GM12872 (cell line): ENCODE measurements at regions not wholly inside any gene's neighbourhood (a gene's known extent, or its start where the extent isn't known, plus 50 kb on each side); places are given as distances from the start of the nearest gene placed in this dataset.

Experiments used
- TF ChIP-seq, protein P1 (sequence below): IDR thresholded peaks from 3 replicates; pipeline ENCODE4 v1.5.1; 2011; ENCODE audit warnings: low read depth, mild to moderate bottlenecking, low read length, moderate library complexity; ENCODE audit not compliant: insufficient read depth

DNA sequence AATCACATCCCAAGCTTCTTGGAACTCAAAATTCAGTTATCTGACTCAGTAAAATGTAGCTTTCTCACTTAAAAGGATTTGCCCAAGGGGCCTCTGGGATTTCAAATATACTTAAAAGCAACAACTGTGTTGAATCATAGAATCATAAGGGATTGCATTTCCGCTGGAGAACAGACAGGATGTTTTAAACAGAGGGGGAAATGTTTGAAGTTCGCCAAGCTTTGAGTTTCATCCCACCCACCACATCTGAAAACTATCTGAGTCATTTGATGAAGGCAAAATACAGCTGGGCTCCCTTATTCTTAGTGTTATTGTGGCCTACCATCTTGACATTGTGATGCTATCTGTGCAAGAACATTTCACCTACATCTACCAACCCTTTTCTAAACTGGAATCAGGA is 73.5 kb downstream of the PPP1R2C start:
- TF ChIP-seq, protein P1, sequence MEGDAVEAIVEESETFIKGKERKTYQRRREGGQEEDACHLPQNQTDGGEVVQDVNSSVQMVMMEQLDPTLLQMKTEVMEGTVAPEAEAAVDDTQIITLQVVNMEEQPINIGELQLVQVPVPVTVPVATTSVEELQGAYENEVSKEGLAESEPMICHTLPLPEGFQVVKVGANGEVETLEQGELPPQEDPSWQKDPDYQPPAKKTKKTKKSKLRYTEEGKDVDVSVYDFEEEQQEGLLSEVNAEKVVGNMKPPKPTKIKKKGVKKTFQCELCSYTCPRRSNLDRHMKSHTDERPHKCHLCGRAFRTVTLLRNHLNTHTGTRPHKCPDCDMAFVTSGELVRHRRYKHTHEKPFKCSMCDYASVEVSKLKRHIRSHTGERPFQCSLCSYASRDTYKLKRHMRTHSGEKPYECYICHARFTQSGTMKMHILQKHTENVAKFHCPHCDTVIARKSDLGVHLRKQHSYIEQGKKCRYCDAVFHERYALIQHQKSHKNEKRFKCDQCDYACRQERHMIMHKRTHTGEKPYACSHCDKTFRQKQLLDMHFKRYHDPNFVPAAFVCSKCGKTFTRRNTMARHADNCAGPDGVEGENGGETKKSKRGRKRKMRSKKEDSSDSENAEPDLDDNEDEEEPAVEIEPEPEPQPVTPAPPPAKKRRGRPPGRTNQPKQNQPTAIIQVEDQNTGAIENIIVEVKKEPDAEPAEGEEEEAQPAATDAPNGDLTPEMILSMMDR: no peak

DNA sequence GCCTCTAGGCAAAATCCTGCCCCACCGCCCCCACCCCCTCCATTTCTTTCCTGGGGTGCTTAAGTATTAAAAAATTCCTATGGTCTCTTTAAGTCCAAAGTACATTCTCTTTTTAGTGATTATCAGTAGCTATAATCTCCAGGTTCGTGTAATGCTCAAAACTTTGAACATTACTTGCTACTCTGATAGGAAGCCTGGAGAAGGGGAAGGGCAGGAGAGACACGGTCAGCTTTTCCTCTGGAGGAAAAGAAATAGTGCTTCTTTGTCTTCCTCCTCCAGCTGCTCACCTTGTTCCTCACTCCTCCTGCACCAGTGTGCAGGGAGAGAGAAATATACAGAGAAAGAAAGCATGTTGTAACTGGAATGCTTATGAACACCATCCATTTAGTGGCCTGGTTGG is 80.4 kb downstream of the PPP1R2C start:
- TF ChIP-seq, protein P1: no peak

DNA sequence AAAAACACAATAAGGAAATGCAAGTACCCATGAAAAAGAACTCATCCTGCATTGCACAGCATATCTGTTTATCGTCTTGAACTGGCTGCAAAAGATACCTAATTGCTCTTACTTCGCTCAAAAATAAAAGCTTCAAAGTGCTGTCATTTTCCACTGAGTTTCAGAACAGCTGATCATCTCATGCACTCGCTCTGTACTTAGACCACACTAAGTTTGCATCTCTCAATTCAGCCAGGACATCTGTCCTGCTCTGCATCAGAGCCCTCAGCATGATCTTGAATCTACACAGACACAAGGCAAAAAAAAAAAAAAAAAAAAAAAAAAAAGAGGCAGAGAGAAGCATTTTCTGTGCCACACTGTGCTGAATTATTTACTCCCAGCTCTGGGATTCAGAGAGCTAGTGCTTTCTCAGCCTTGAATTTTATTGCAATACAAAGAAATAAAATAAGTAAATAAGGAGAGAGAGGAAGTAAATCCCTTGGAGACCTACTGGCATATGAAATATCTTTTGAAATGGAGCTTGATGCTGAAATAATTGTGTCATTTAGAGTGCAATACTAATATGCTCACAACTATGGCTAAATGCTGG is 81.3 kb downstream of the PPP1R2C start:
- TF ChIP-seq, protein P1: no peak

DNA sequence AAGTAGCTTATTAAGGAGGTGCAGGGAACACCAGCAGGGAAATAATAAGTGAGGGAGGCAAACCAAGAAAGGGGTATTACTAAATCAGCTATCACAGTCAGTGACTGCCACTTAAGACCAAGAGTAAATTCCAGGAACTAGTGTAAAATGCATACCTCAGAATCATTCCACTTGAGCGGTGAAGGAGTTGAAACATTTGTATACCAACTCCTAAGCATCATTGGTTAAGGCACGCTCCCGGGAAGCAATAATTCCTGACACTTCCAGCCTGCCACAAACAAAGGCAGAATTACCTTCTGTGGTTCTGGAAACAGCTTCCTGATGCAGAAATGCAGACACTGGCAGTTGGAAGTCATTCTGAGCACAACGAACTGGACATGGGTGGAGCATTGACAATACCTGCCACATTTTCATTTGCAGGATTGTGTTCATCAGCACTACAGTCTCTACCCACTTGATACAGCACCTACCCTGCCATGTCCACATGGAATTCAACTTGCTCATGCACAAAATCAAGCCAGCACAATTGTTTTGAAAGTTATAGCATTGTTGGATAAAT is 82.1 kb downstream of the PPP1R2C start:
- TF ChIP-seq, protein P1: no peak

DNA sequence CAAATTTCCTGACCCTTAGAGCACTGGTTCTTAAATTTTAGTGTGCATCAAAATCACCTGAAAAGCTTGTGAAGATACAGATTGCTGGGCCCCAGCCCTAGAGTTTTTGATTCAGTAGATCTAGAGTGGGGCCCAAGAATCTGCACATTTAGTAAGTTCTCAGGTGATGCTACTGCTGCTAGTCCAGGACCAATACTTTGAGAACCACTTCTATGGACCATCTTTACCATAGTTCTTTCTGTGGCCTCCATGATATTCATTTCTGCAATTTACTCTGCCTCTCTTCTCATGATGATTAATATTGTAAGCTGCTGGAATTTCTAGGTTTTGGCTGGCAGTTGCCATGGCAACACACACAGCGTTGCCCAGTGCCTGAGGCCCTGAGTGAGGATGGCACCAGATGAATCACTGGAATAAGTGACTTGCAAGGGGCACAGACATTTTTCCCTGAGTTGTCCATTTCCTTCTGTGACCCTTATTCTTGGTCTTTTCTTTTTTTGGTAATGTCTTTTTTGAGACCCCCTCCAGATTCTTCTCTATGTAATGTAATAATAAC is 83.6 kb downstream of the PPP1R2C start:
- TF ChIP-seq, protein P1: no peak

DNA sequence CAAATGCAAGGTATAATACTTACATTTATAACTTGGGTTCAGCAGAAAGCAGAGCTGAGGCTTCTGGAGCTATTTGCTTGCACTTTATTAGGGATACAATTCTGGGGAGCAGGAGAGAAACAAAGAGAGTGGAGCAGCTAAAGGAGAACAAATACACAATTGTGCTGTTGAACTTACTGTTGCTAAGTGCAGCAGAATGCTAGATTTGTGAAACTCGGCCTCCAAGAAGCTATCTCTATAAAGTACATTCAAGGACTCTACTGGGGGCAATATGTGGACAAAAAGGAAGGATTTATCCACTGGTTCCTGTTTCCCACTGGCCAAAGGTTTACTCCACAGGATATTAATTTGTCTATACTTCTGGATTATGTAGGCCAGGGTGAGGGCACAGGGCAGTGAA is 86.8 kb downstream of the PPP1R2C start:
- TF ChIP-seq, protein P1: no peak

DNA sequence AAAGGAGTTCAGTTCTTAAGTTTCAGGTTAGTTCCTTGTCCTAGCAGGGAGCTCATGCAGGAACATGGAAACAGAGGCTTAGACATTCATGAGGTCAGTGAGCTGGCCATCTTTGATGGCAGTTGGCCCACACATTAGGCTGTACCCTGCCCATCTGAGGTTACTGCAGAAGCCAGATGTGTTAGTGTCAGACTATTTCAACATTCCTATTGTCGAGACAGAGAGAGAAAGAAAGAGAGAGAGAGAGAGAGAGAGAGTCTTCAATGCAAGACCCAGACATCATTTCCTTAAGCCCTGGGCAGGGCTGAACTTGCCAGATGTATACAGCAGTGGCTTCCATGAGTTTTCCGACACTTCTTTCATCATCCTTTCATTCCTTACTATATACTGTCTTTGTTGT is 91.3 kb downstream of the PPP1R2C start:
- TF ChIP-seq, protein P1: no peak
